Rectal smooth muscle tissue (tissue), 1 donor: ENCODE measurements at regions not wholly inside any gene's neighbourhood (a gene's known extent, or its start where the extent isn't known, plus 50 kb on each side); places are given as distances from the start of the nearest gene placed in this dataset.

Experiments
- H3K27ac ChIP-seq: one replicate; pipeline ENCODE4 v1.7.0; 2013; ENCODE audit warnings: low read depth, low read length, inconsistent platforms
- H3K27me3 ChIP-seq: one replicate; pipeline ENCODE4 v1.7.0; 2013; ENCODE audit warnings: low read length; ENCODE audit not compliant: control insufficient read depth, insufficient read depth
- H3K36me3 ChIP-seq: one replicate; pipeline ENCODE4 v1.7.0; 2013; ENCODE audit warnings: low read length; ENCODE audit not compliant: control insufficient read depth, insufficient read depth
- H3K4me1 ChIP-seq: one replicate; pipeline ENCODE4 v1.7.0; 2013; ENCODE audit warnings: low read length; ENCODE audit not compliant: control insufficient read depth, insufficient read depth
- H3K4me3 ChIP-seq: one replicate; pipeline ENCODE4 v1.7.0; 2013; ENCODE audit warnings: low read length
- H3K9ac ChIP-seq: one replicate; pipeline ENCODE4 v1.7.0; 2013; ENCODE audit warnings: low read length

- no peaks in the 10 kb centered on the region for H3K36me3 ChIP-seq
- H3K4me3 ChIP-seq: no peak overlapping the region
- H3K27me3 ChIP-seq: no peaks in the 10 kb centered on the region
- no peaks in the 10 kb centered on the region for H3K4me1 ChIP-seq
- H3K9ac ChIP-seq: no peak overlapping the region
- no peak overlapping the region for H3K27ac ChIP-seq
These were observed 90.6 kb downstream of the SLC25A47 start for GRCh38 chr14:100413699-100414098.

GRCh38 chr14:100415226-100415625 lies 92.1 kb downstream of the SLC25A47 start:
- no peak overlapping the region for H3K4me3 ChIP-seq
- H3K27ac ChIP-seq: no peak overlapping the region
- no peaks in the 10 kb centered on the region for H3K4me1 ChIP-seq
- H3K36me3 ChIP-seq: no peaks in the 10 kb centered on the region
- H3K9ac ChIP-seq: no peak overlapping the region
- H3K27me3 ChIP-seq: no peaks in the 10 kb centered on the region

- Histone ChIP-seq H3K27ac (no peak overlapping the region), H3K4me3 (no peak overlapping the region), H3K9ac (no peak overlapping the region), H3K27me3 (no peaks in the 10 kb centered on the region), H3K4me1 (no peaks in the 10 kb centered on the region), H3K36me3 (no peaks in the 10 kb centered on the region)
These were observed 93.0 kb downstream of the SLC25A47 start for GRCh38 chr14:100416081-100416680.

- Histone ChIP-seq H3K27ac (no peak overlapping the region), H3K36me3 (no peaks in the 10 kb centered on the region), H3K9ac (no peak overlapping the region), H3K27me3 (no peaks in the 10 kb centered on the region), H3K4me1 (no peaks in the 10 kb centered on the region), H3K4me3 (no peak overlapping the region)
These were observed 94.1 kb downstream of the SLC25A47 start for GRCh38 chr14:100416921-100417860.

GRCh38 chr14:100419856-100420255 lies 96.7 kb downstream of the SLC25A47 start:
- Histone ChIP-seq H3K4me3 (no peak overlapping the region), H3K4me1 (no peaks in the 10 kb centered on the region), H3K27me3 (no peaks in the 10 kb centered on the region)

GRCh38 chr14:100421756-100422470 lies 98.8 kb downstream of the SLC25A47 start:
- Histone ChIP-seq H3K27me3 (no peaks in the 10 kb centered on the region), H3K4me1 (no peaks in the 10 kb centered on the region)

More at GRCh38 chr14:100419856-100420255, 96.7 kb downstream of the SLC25A47 start:
- Histone ChIP-seq H3K9ac (no peak overlapping the region), H3K36me3 (no peaks in the 10 kb centered on the region), H3K27ac (no peak overlapping the region)

GRCh38 chr14:100422556-100423316 lies 99.6 kb downstream of the SLC25A47 start:
- Histone ChIP-seq H3K4me3 (no peak overlapping the region), H3K27me3 (no peaks in the 10 kb centered on the region), H3K27ac (no peak overlapping the region), H3K36me3 (no peaks in the 10 kb centered on the region), H3K4me1 (no peaks in the 10 kb centered on the region), H3K9ac (no peak overlapping the region)

More at GRCh38 chr14:100421756-100422470, 98.8 kb downstream of the SLC25A47 start:
- Histone ChIP-seq H3K4me3 (no peak overlapping the region), H3K36me3 (no peaks in the 10 kb centered on the region), H3K27ac (no peak overlapping the region), H3K9ac (no peak overlapping the region)

- no peak overlapping the region for H3K4me3 ChIP-seq
- no peaks in the 10 kb centered on the region for H3K27me3 ChIP-seq
- no peaks in the 10 kb centered on the region for H3K36me3 ChIP-seq
- H3K9ac ChIP-seq: no peak overlapping the region
- no peak overlapping the region for H3K27ac ChIP-seq
- H3K4me1 ChIP-seq: no peaks in the 10 kb centered on the region
These were observed 100.3 kb downstream of the SLC25A47 start for GRCh38 chr14:100423317-100424010.

- H3K27ac ChIP-seq: no peak overlapping the region
- H3K4me3 ChIP-seq: no peak overlapping the region
- H3K9ac ChIP-seq: no peak overlapping the region
- no peaks in the 10 kb centered on the region for H3K4me1 ChIP-seq
- H3K36me3 ChIP-seq: no peaks in the 10 kb centered on the region
- H3K27me3 ChIP-seq: no peaks in the 10 kb centered on the region
These were observed 101.6 kb downstream of the SLC25A47 start for GRCh38 chr14:100424504-100425428.

- no peaks in the 10 kb centered on the region for H3K36me3 ChIP-seq
- H3K9ac ChIP-seq: no peak overlapping the region
- no peak overlapping the region for H3K4me3 ChIP-seq
- no peaks in the 10 kb centered on the region for H3K4me1 ChIP-seq
- H3K27me3 ChIP-seq: no peaks in the 10 kb centered on the region
- no peak overlapping the region for H3K27ac ChIP-seq
These were observed 102.3 kb downstream of the SLC25A47 start for GRCh38 chr14:100425429-100425827.

GRCh38 chr14:100426314-100426713 lies 103.2 kb downstream of the SLC25A47 start:
- Histone ChIP-seq H3K36me3 (no peaks in the 10 kb centered on the region), H3K4me1 (no peaks in the 10 kb centered on the region), H3K27ac (no peak overlapping the region), H3K9ac (no peak overlapping the region), H3K4me3 (no peak overlapping the region), H3K27me3 (no peaks in the 10 kb centered on the region)
